Activated naive CD8-positive, alpha-beta T cell treated with anti-CD3 and anti-CD28 coated beads, Interleukin-2, amount 10 ng/mL, durations not matched to agents 7 days and 5 days (primary cell): ENCODE measurements at regions not wholly inside any gene's neighbourhood (a gene's known extent, or its start where the extent isn't known, plus 50 kb on each side); places are given as distances from the start of the nearest gene placed in this dataset.
"Not testable (repeated sequence)": the region's sequence is repeated elsewhere in the genome, so short reads cannot be mapped to it uniquely, and the experiment has no call there.

Experiments used
- ATAC-seq: fragments of 150-1000 bp; cut with Tn5 transposase; one replicate; pipeline ENCODE4 v1.10.0; 2021; ENCODE audit warnings: low read depth, moderate library complexity
- POLR2A ChIA-PET: fragments of 350-600 bp; sonication (Branson Sonifier 250); formaldehyde crosslinking; loops from one replicate; lab custom pipeline; 2021; ENCODE audit warnings: antibody characterized with exemption; lab: Charles Lee
- DNase-seq: peaks from one replicate; pipeline ENCODE4 v3.0.0; 2021
- H3K27ac Mint-ChIP-seq: one replicate; pipeline ENCODE4 v1.8.0; 2022; ENCODE audit warnings: mild to moderate bottlenecking, mixed read lengths
- H3K27me3 Mint-ChIP-seq: one replicate; pipeline ENCODE4 v1.8.0; 2022; ENCODE audit warnings: mild to moderate bottlenecking, moderate library complexity, mixed read lengths
- H3K36me3 Mint-ChIP-seq: one replicate; pipeline ENCODE4 v1.8.0; 2021; ENCODE audit warnings: mild to moderate bottlenecking, mixed read lengths
- H3K4me1 Mint-ChIP-seq: one replicate; pipeline ENCODE4 v1.8.0; 2021; ENCODE audit warnings: mixed read lengths
- H3K4me3 Mint-ChIP-seq: one replicate; pipeline ENCODE4 v1.8.0; 2022; ENCODE audit warnings: mild to moderate bottlenecking, moderate library complexity, mixed read lengths
- H3K9me3 Mint-ChIP-seq: one replicate; pipeline ENCODE4 v1.8.0; 2021; ENCODE audit warnings: mixed read lengths

DNA sequence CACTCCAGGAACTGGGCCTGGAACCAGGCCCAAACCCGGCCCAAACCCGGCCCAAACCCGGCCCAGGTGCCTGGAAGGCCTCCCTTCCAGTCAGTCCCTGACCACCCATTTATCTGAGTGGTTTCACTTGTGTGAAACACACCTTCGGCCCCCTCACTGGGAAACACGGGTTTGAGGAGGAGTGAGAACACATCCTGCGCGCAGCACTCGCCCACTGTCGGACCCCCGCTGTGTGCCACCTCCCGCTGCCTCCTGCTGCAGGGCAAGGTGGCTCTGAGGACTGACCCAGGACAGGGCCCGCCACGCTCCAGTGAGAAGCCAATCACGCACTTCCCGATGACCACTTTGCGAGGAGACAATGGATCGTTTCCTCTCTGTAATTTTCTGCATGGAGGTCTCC is 197.5 kb downstream of the BUB3 start:
- no peaks in the 10 kb centered on the region for H3K4me1 Mint-ChIP-seq
- H3K27ac Mint-ChIP-seq: no peak overlapping the region
- POLR2A ChIA-PET: no interaction called here
- DNase-seq (no peak), ATAC-seq (no peak)
- H3K9me3 Mint-ChIP-seq: no peaks in the 10 kb centered on the region
- H3K36me3 Mint-ChIP-seq: no peaks in the 10 kb centered on the region
- H3K27me3 Mint-ChIP-seq: peaks cover 5% of the 10 kb centered on the region
- H3K4me3 Mint-ChIP-seq: no peak overlapping the region

DNA sequence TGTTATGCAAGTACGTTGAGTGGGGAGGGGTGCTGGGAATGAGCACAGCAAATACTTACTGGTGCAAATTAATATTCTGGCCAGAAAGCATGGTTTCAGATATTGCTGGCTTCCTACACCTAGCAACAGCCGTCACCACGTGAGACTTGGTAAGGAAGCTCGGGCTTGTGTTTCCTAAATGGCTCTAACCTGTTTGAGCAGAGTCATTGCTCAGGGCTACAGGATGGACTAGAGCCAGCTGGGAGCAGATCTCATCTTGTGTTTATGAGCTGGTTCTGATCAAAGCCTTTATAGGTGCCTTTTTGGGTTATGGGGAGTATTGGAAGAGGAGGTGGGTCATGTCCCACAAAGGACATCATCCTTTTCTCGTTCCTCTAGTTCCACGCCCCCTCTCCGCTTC is 200.3 kb downstream of the BUB3 start:
- no peaks in the 10 kb centered on the region for H3K4me1 Mint-ChIP-seq
- no peaks in the 10 kb centered on the region for H3K9me3 Mint-ChIP-seq
- no peak overlapping the region for H3K4me3 Mint-ChIP-seq
- no peak for DNase-seq
- H3K27ac Mint-ChIP-seq: no peak overlapping the region
- peaks cover 7% of the 10 kb centered on the region for H3K27me3 Mint-ChIP-seq
- H3K36me3 Mint-ChIP-seq: no peaks in the 10 kb centered on the region
- POLR2A ChIA-PET: no interaction called here
- no peak for ATAC-seq

DNA sequence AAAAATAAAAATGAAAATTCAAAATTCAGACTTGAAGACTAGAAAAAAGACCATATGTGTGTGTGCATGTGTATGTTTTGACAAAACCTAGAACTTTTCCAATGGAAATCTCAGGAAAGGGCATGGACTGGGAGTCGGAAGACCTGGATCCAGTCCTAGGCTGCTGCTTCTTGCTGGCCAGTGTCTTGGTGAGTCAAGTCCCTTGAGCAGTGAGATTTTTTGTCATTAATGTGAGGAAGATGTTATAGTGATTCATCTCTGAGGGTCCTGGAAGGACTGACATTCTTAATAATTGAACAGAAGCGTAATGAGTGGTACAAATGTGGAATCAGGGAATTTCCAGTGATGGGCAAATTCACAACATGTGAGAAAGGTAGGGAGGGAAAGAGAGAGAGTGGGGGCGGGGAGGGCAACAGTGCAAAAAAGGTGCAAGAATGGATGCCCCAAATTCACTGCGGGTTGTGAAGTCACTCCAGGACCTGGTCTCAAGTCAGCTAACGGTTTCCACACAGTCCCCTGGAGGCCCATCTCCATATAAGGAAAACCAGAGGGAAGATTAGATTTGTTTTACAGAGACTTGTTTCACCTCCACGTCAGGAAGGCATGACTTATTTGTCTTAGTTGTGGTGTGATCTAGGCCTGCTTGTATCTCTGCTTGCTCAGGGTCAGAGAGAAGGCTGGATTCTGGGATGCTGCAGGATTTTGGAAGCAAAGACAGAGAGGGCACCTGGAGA is 201.7 kb downstream of the BUB3 start:
- Mint-ChIP-seq H3K4me1 (no peaks in the 10 kb centered on the region), H3K4me3 (no peak overlapping the region), H3K36me3 (no peaks in the 10 kb centered on the region), H3K9me3 (no peaks in the 10 kb centered on the region), H3K27ac (no peak overlapping the region), H3K27me3 (peaks cover 7% of the 10 kb centered on the region)
- ATAC-seq (no peak), DNase-seq (no peak)
- POLR2A ChIA-PET: no interaction called here

DNA sequence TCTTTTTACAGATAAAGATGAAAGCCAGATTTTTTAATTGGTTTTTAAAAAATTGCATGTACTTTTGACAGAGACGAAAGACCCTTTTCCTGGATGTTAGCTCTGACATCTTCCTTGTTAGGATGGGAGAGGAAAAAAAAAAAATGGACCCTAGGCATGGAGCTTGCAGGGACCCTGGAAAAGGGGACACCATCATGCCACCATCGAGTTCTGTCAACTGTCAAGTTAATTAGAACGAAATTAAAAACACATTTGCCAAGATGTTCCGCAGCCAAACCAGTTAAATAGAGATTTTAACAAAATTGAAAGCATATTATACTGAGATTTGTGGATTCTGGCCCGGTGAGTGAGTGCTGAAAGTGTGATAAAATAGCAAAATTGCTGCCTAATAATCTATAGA is 202.6 kb downstream of the BUB3 start:
- POLR2A ChIA-PET: no interaction called here
- no peaks in the 10 kb centered on the region for H3K9me3 Mint-ChIP-seq
- DNase-seq (no peak), ATAC-seq (no peak)
- H3K36me3 Mint-ChIP-seq: no peaks in the 10 kb centered on the region
- no peak overlapping the region for H3K27ac Mint-ChIP-seq
- H3K4me3 Mint-ChIP-seq: no peak overlapping the region
- peaks cover 7% of the 10 kb centered on the region for H3K27me3 Mint-ChIP-seq
- no peaks in the 10 kb centered on the region for H3K4me1 Mint-ChIP-seq

DNA sequence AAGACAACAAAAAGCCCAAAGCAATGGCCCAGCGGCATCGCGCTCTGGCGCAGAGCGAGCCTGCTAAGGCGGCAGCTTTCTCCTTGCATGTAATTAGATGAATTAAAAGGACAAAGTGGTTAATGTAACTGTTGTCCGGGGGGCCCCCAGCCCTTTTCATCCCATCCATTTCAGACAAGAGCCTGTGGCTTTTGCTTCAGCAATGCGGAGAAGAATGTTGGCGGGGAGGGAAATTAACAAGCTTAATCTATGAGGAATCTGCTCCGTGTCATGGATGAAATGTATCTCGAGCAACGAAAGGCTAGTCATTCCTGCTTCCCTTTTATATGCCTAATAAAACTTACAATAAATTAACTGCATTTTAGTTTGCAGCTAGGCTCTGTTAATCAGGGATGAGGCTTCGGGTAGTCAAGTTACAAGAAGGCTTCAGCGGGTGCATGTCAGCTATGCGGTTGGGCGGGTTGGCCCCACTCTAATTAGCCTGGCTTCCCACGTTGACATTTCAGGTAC is 203.3 kb downstream of the BUB3 start:
- H3K9me3 Mint-ChIP-seq: no peaks in the 10 kb centered on the region
- POLR2A ChIA-PET: no interaction called here

DNA sequence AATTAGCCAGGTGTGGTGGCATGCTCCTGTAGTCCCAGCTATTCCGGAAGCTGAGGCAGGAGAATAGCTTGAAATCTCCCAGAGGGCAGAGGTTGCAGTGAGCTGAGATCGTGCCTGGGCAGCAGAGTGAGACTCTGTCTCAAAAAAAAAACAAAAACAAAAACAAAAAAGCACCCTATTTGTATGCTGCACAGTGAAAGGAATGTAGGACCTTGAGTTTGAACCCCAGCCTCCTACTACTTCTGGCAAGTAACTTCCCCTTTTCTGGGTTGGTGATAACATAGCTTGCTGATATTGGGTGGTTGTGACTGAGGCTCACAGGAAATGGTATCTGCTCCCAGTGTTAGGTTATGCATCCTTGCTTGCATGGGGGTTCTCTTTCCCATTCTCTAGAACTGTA is 205.3 kb downstream of the BUB3 start:
- POLR2A ChIA-PET: no interaction called here
- Mint-ChIP-seq H3K4me3 (no peak overlapping the region), H3K27me3 (peaks cover 7% of the 10 kb centered on the region), H3K36me3 (no peaks in the 10 kb centered on the region), H3K4me1 (no peaks in the 10 kb centered on the region), H3K27ac (no peak overlapping the region), H3K9me3 (no peaks in the 10 kb centered on the region)
- no peak for ATAC-seq
- DNase-seq: no peak

More for the DNA sequence above, 203.3 kb downstream of the BUB3 start:
- DNase-seq (no peak), ATAC-seq (no peak)
- no peaks in the 10 kb centered on the region for H3K4me1 Mint-ChIP-seq
- peaks cover 7% of the 10 kb centered on the region for H3K27me3 Mint-ChIP-seq
- no peaks in the 10 kb centered on the region for H3K36me3 Mint-ChIP-seq
- H3K4me3 Mint-ChIP-seq: no peak overlapping the region
- H3K27ac Mint-ChIP-seq: no peak overlapping the region

DNA sequence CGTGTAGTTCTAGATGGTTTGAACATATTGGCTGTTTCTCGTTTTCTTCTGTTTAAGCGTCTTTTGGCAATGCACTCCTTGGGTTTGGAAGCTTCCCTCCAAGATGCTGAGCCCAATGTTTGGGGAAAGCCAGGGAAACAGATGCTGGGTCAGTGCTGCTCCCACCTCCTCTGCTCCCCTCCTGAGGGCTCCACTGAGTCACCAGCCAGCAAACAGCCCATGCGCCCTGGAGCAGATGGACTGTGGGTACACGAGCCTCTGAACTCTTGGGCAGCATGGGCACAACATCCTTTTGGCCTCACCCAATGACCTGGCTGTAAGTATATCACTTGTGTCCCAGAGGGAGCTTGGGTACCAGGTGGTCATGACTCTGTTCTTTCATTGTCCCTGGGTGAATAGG is 207.6 kb downstream of the BUB3 start:
- no peak for DNase-seq
- POLR2A ChIA-PET: no interaction called here
- no peak overlapping the region for H3K27ac Mint-ChIP-seq
- no peaks in the 10 kb centered on the region for H3K36me3 Mint-ChIP-seq
- no peak overlapping the region for H3K4me3 Mint-ChIP-seq
- H3K4me1 Mint-ChIP-seq: no peaks in the 10 kb centered on the region
- H3K27me3 Mint-ChIP-seq: peaks cover 1% of the 10 kb centered on the region
- no peaks in the 10 kb centered on the region for H3K9me3 Mint-ChIP-seq
- ATAC-seq: no peak

DNA sequence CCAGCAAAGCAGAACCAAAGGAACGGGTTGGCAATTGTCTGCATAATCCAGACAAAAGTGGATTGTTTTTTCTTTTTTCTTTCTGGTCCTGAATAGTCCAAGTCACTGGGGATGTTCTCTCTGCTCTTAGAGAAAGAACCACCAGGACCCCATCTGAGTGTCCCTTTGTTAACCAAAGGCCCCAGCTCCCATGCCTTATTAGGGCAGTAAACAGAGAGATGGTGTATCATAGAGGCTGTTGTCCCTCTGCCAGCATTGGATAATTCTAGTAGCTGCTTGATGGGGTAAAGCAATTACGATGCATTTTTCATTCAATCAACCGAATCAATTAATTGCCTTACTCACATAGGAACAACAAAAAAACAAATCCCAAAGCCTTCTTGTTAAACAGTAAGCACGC is 213.0 kb downstream of the BUB3 start:
- H3K27ac Mint-ChIP-seq: no peak overlapping the region
- ATAC-seq: no peak
- POLR2A ChIA-PET: no interaction called here

DNA sequence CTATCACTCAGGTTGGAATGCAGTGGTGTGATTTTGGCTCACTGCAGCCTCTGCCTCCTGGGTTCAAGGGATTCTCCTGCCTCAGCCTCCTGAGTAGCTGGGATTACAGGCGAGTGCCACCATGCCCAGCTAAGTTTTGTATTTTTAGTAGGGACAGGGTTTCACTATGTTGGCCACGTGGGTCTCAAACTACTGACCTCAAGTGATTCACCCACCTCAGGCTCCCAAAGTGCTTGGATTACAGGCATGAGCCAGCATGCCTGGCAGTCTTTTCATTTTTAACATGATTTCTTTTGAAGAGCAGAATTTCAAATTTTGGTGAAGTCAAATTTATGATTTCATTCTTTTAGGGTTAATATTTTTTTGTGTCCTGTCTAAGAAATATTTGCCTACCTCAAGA is 217.4 kb downstream of the BUB3 start:
- POLR2A ChIA-PET, DNase-seq, H3K27me3 Mint-ChIP-seq, ATAC-seq, H3K36me3 Mint-ChIP-seq, H3K4me1 Mint-ChIP-seq, H3K27ac Mint-ChIP-seq, H3K9me3 Mint-ChIP-seq, H3K4me3 Mint-ChIP-seq: not testable (repeated sequence)

More for the DNA sequence above, 213.0 kb downstream of the BUB3 start:
- Mint-ChIP-seq H3K27me3 (no peaks in the 10 kb centered on the region), H3K4me1 (no peaks in the 10 kb centered on the region), H3K36me3 (no peaks in the 10 kb centered on the region), H3K9me3 (peaks cover 1% of the 10 kb centered on the region), H3K4me3 (no peak overlapping the region)
- no peak for DNase-seq

DNA sequence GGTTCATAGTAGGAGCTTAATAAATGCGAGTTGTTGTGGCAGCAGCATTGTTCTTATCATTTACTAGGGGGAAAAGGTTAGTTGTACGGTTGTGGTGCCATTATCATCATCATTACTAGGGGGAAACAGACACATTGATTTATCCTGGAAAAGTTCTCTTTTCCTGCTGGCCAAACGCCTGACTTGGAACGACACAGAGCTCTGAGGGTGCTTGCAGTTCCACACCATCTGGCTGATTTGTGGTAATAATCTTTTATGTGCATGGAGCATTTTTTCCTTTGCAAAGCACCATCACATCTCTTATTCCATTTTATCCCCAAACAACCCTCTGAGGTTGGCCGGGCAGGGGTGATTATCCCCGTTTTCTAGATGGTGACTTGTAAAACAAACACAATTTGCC is 219.4 kb downstream of the BUB3 start:
- Mint-ChIP-seq H3K9me3 (no peaks in the 10 kb centered on the region), H3K27ac (no peak overlapping the region), H3K36me3 (no peaks in the 10 kb centered on the region), H3K27me3 (no peaks in the 10 kb centered on the region), H3K4me1 (no peaks in the 10 kb centered on the region), H3K4me3 (no peak overlapping the region)
- POLR2A ChIA-PET: no interaction called here
- ATAC-seq (no peak), DNase-seq (no peak)

DNA sequence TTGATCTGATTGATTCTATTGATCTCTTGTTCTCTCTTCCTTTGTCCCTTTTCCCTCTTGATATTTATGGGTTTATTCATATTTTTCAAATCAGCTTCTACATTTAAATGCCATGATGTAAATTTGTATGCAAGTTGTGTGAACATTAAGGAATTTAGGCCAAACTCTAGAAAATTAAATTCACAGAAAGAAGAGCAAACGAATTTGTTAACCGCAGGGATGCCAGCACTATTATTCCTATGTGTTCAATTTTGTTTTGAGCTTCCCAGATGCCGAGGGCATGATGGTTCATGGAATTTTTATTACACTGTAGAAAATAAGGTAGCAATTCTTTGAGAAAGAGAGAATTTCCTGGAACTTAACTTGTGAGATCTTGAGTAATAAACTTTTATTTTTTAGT is 220.9 kb downstream of the BUB3 start:
- POLR2A ChIA-PET: no interaction called here
- no peak overlapping the region for H3K4me3 Mint-ChIP-seq
- H3K9me3 Mint-ChIP-seq: no peaks in the 10 kb centered on the region

DNA sequence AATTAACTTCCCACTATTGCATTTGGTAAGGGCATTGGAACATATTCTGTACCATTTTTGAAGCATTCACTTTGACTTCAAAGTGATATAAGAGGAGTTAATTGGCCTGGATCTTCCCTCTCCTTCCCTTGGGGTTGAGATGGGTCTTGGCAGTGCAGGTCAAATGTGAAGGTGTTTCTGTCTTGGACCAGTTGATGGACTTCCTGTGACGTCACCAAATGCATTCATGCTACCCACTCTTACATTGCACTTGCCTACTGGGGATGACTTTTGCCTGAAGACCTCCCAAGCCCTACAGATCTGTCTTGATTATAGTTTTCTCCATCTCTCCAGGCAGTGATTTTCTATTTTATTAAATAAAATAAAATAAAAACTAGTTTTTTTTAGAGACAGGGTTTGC is 221.5 kb downstream of the BUB3 start:
- DNase-seq (no peak), ATAC-seq (no peak)
- Mint-ChIP-seq H3K27me3 (peaks cover 5% of the 10 kb centered on the region), H3K27ac (no peak overlapping the region), H3K36me3 (no peaks in the 10 kb centered on the region), H3K4me3 (no peak overlapping the region), H3K9me3 (no peaks in the 10 kb centered on the region), H3K4me1 (no peaks in the 10 kb centered on the region)
- POLR2A ChIA-PET: no interaction called here

More for the DNA sequence above, 220.9 kb downstream of the BUB3 start:
- H3K27ac Mint-ChIP-seq: no peak overlapping the region
- peaks cover 3% of the 10 kb centered on the region for H3K27me3 Mint-ChIP-seq
- no peak for ATAC-seq
- H3K4me1 Mint-ChIP-seq: no peaks in the 10 kb centered on the region
- DNase-seq: no peak
- no peaks in the 10 kb centered on the region for H3K36me3 Mint-ChIP-seq

DNA sequence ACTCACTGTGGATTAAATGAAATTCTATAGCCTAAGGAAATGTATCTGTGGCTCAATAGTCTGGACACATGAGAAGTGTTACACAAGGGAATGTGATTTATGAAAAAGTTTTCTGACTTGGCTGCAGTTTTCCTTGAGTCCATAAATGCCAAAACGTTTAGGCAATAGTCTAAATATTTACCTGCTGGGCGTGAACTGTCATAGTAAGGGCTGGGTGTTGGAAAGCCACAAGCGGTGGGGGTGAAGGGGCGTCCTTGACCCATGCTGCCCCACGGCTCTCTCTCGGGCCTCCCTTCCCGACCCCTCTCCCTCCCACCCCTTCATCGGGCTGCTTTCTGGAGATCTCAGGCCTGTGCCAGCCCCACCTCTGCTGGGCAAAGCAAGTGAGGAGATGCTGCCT is 223.7 kb downstream of the BUB3 start:
- Mint-ChIP-seq H3K9me3 (no peaks in the 10 kb centered on the region), H3K27me3 (peaks cover 5% of the 10 kb centered on the region), H3K4me3 (no peak overlapping the region), H3K27ac (no peak overlapping the region), H3K4me1 (no peaks in the 10 kb centered on the region), H3K36me3 (no peaks in the 10 kb centered on the region)
- ATAC-seq: no peak
- DNase-seq: no peak
- POLR2A ChIA-PET: no interaction called here

DNA sequence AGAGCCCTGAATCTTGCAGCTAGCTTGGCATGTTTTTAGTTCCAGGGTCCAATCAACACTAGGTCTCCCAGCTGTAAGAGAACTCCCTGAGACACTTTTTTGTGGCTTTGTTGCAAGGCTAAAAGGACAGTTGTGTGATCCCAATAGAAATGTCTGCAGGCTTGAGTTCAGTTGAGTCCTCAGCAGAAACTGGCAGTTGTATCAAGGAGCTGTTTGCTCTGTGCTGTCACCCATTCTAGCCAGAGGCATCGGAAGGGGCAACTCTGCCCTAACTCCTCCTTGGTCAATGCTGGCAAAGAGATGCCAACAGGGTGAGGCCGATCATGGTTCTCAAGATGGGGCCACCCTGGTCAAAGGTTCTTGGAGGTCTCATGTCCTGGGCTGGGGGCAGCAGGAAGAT is 224.1 kb downstream of the BUB3 start:
- H3K9me3 Mint-ChIP-seq: no peaks in the 10 kb centered on the region
- H3K36me3 Mint-ChIP-seq: no peaks in the 10 kb centered on the region
- H3K27ac Mint-ChIP-seq: no peak overlapping the region
- peaks cover 5% of the 10 kb centered on the region for H3K27me3 Mint-ChIP-seq
- POLR2A ChIA-PET: no interaction called here
- ATAC-seq (no peak), DNase-seq (no peak)
- no peak overlapping the region for H3K4me3 Mint-ChIP-seq
- H3K4me1 Mint-ChIP-seq: no peaks in the 10 kb centered on the region
